ENCODE measurements at regions not wholly inside any gene's neighbourhood (a gene's known extent, or its start where the extent isn't known, plus 50 kb on each side); places are given as distances from the start of the nearest gene placed in this dataset.

GRCh38 chr14:53531730-53532129 lies 378.6 kb upstream of the DDHD1 start:
- Histone ChIP-seq H4K8ac (ENCODE audit: extremely low read depth, insufficient read depth, low read length) (no peak overlapping the region), H2AFZ (ENCODE audit: low read length) (no peak overlapping the region), H4K5ac (ENCODE audit: insufficient read length, low read depth, low read length) (no peak overlapping the region), H2BK20ac (ENCODE audit: low read length) (no peak overlapping the region), H2BK15ac (ENCODE audit: low read length) (no peak overlapping the region), H3K56ac (replicated peaks; ENCODE audit: insufficient read length, low read depth, low read length) (no peak overlapping the region), H2BK5ac (ENCODE audit: low read depth, low read length) (no peak overlapping the region), H2AK5ac (ENCODE audit: low read depth, low read length) (no peak overlapping the region), H3K9me3 (ENCODE audit: insufficient read depth in 2 of 2, low read depth in 1 of 2, low read length in 1 of 2) (no peaks in the 10 kb centered on the region), H4K20me1 (replicated peaks in 1 of 2; ENCODE audit: control insufficient read depth in 1 of 2, insufficient read depth in 2 of 2, low read length in 2 of 2) (no peaks in the 10 kb centered on the region), H3K27ac (ENCODE audit: low read depth, low read length) (no peak overlapping the region), H3K4me2 (ENCODE audit: insufficient read depth in 1 of 2, low read depth in 2 of 2, low read length in 2 of 2) (no peak overlapping the region), H2BK12ac (ENCODE audit: low read depth, low read length) (no peak overlapping the region), H2BK120ac (replicated peaks; ENCODE audit: low read depth, low read length) (no peak overlapping the region), H3K4me1 (replicated peaks in 1 of 4; ENCODE audit: control insufficient read depth in 3 of 4, insufficient read depth in 4 of 4, low read length in 3 of 4) (no peaks in the 10 kb centered on the region), H3K79me2 (ENCODE audit: control insufficient read depth in 1 of 2, insufficient read depth in 2 of 2, low read length in 2 of 2) (no peaks in the 10 kb centered on the region), H4K91ac (replicated peaks; ENCODE audit: insufficient read length, low read length) (no peak overlapping the region), H3K4ac (replicated peaks; ENCODE audit: insufficient read length, low read depth, low read length) (no peak overlapping the region), H3K14ac (ENCODE audit: insufficient read length) (no peak overlapping the region), H3K36me3 (ENCODE audit: control insufficient read depth in 2 of 4, insufficient read depth in 4 of 4, low read length in 3 of 4) (no peaks in the 10 kb centered on the region), H3K79me1 (ENCODE audit: low read depth, low read length) (no peaks in the 10 kb centered on the region), H3K4me3 (ENCODE audit: extremely low read depth in 1 of 4, insufficient read depth in 2 of 4, low read depth in 3 of 4, low read length in 4 of 4) (no peak overlapping the region), H3K9ac (replicated peaks in 1 of 4; ENCODE audit: extremely low read depth in 1 of 4, low read depth in 3 of 4, low read length in 3 of 4) (no peak overlapping the region), H3K27me3 (replicated peaks in 1 of 4; ENCODE audit: control insufficient read depth in 3 of 4, extremely low read depth in 1 of 4, insufficient read depth in 3 of 4, low read length in 3 of 4) (no peaks in the 10 kb centered on the region; a peak in 1 of 7 replicates), H3K23me2 (ENCODE audit: low read depth, low read length) (no peaks in the 10 kb centered on the region), H3K18ac (ENCODE audit: extremely low read depth, low read length) (no peak overlapping the region), H3K23ac (ENCODE audit: insufficient read length) (no peak overlapping the region)
- ChIA-PET CTCF (ENCODE audit: partially characterized antibody) (interaction anchor here (1.5 kb wide), 1 partner anchor 656 kb away, joined by 3 read pairs; no protein-coding TSS in a partner anchor), POLR2A (ENCODE audit: partially characterized antibody) (no interaction called here)
- WGBS, 2 experiments (ENCODE audit: extremely low coverage in 1 of 2, insufficient coverage in 1 of 2, insufficient read length in 1 of 2, insufficient replicate concordance in 2 of 2, low coverage in 1 of 2, low lambda C conversion rate in 2 of 2, missing lambda C conversion rate in 1 of 2) = 81% methylated on average over 1 of the region's 1 CpG; no CpG with 5 or more reads in 1 of the 2 experiments
- DNase-seq (ENCODE audit: low read depth in 1 of 2, low spot score in 2 of 2) = no peak
- FAIRE-seq = no peak
- TF ChIP-seq EZH2 (IDR thresholded peaks at IDR 0.05; ENCODE audit: low read depth, low read length, severe bottlenecking) (no peak), BRCA1 (IDR thresholded peaks at IDR 0.05; ENCODE audit: low read depth, low read length) (no peak), CBX5 (IDR thresholded peaks at IDR 0.05; ENCODE audit: low read depth, low read length) (no peak)

Measured in H1 (cell line).